ENCODE measurements at regions not wholly inside any gene's neighbourhood (a gene's known extent, or its start where the extent isn't known, plus 50 kb on each side); places are given as distances from the start of the nearest gene placed in this dataset.

GRCh38 chr7:42449431-42449830, 212.4 kb upstream of the GLI3 start:
- no peak for TF ChIP-seq USF2 (IDR thresholded peaks at IDR 0.05; ENCODE audit: borderline replicate concordance, low read depth, low read length)
- no peak for TF ChIP-seq REST (IDR thresholded peaks at IDR 0.05; ENCODE audit: low read depth, low read length)
- TF ChIP-seq RAD21 (IDR thresholded peaks at IDR 0.05; ENCODE audit: low read length) = no peak
- TF ChIP-seq JUND (IDR thresholded peaks at IDR 0.05) = no peak
- TF ChIP-seq PBX3 (IDR thresholded peaks at IDR 0.05) = no peak
- no peak for TF ChIP-seq CTCF (IDR thresholded peaks at IDR 0.05)

Measured in SK-N-SH (cell line).